ENCODE measurements at regions not wholly inside any gene's neighbourhood (a gene's known extent, or its start where the extent isn't known, plus 50 kb on each side); places are given as distances from the start of the nearest gene placed in this dataset.

- H3K27ac ChIP-seq (ENCODE audit: low read depth in 1 of 2, low read length in 2 of 2): no peak overlapping the region
- no peak overlapping the region for H3K4me3 ChIP-seq (ENCODE audit: low read depth in 1 of 3, low read length in 3 of 3)
- H3K36me3 ChIP-seq (ENCODE audit: control insufficient read depth in 4 of 4, insufficient read depth in 3 of 4, low read depth in 1 of 4, low read length in 3 of 4): no peaks in the 10 kb centered on the region
- H3K4me1 ChIP-seq (ENCODE audit: control insufficient read depth in 4 of 4, insufficient read depth in 4 of 4, low read length in 3 of 4): no peaks in the 10 kb centered on the region
- no peak overlapping the region for H3K9ac ChIP-seq (ENCODE audit: low read depth in 1 of 2, low read length in 2 of 2)
- H3K27me3 ChIP-seq (ENCODE audit: control insufficient read depth in 4 of 4, insufficient read depth in 4 of 4, low read length in 3 of 4): no peaks in the 10 kb centered on the region
- no peak for TF ChIP-seq HNF4G (IDR thresholded peaks at IDR 0.05)
- no peak for TF ChIP-seq CTCF (IDR thresholded peaks at IDR 0.05; ENCODE audit: low read depth, low read length, missing input control)
- no peak for TF ChIP-seq YY1 (IDR thresholded peaks at IDR 0.05)
- no peak for TF ChIP-seq NR2F2 (IDR thresholded peaks at IDR 0.05)
- TF ChIP-seq FOXA2 (IDR thresholded peaks at IDR 0.05): no peak
- TF ChIP-seq SP1 (IDR thresholded peaks at IDR 0.05): no peak
- no peak for TF ChIP-seq ZBTB33 (IDR thresholded peaks at IDR 0.05)
- TF ChIP-seq FOXA1 (IDR thresholded peaks at IDR 0.05): no peak
- TF ChIP-seq ATF3 (IDR thresholded peaks at IDR 0.05): no peak
- no peak for TF ChIP-seq REST (IDR thresholded peaks at IDR 0.05)
- TF ChIP-seq RAD21 (IDR thresholded peaks at IDR 0.05): no peak
- no peak for TF ChIP-seq RXRA (IDR thresholded peaks at IDR 0.05)
- TF ChIP-seq MAX (IDR thresholded peaks at IDR 0.05): no peak
- no peak for TF ChIP-seq TAF1 (conservative IDR thresholded peaks at IDR 0.05)
- no peak for TF ChIP-seq EGR1 (IDR thresholded peaks at IDR 0.05; ENCODE audit: low read depth in 2 of 2)
- no peak for TF ChIP-seq JUND (IDR thresholded peaks at IDR 0.05)
- TF ChIP-seq GABPA (IDR thresholded peaks at IDR 0.05 in 1 of 2, conservative IDR thresholded peaks at IDR 0.05 in 1 of 2): no peak
- no peak for TF ChIP-seq HNF4A (conservative IDR thresholded peaks at IDR 0.05)
- WGBS: 72% methylated on average over 7 of the region's 7 CpGs
- H3K9me3 ChIP-seq (ENCODE audit: control insufficient read depth in 4 of 4, low read length in 3 of 4): no peaks in the 10 kb centered on the region
- DNase-seq (ENCODE audit: low spot score): no peak
These were observed 181.0 kb upstream of the ADCY2 start for GRCh38 chr5:7214906-7215416.

Data from liver (tissue), 8 donors.